Heart left ventricle (tissue), 16 donors: ENCODE measurements at regions not wholly inside any gene's neighbourhood (a gene's known extent, or its start where the extent isn't known, plus 50 kb on each side); places are given as distances from the start of the nearest gene placed in this dataset.

ENCODE experiments used
- ATAC-seq, 4 donors: fragments of 200-7000 bp; cut with Tn5 transposase; one replicate each; pipeline ENCODE4 v1.9.1; 2020 to 2022; ENCODE audit warnings: moderate library complexity in 4 of 4, mild to moderate bottlenecking in 3 of 4, moderate number of reproducible peaks in 1 of 4
- DNase-seq, 5 donors: peaks; one replicate each; pipeline ENCODE4 v3.0.0-alpha.2; 2020
- H3K27ac ChIP-seq, 12 donors: fragments of 200-600 bp; sonication (generic) in 4 of 12; one replicate each; pipeline versions ENCODE4 v1.5.0 to v1.8.0; 2016 to 2022; ENCODE audit warnings: mild to moderate bottlenecking in 2 of 12
- H3K27me3 ChIP-seq, 9 donors: fragments of 200-600 bp; sonication (generic) in 2 of 9; one replicate each; pipeline versions ENCODE4 v1.5.1 to v1.8.0; 2016 to 2022; ENCODE audit warnings: mild to moderate bottlenecking in 3 of 9
- H3K36me3 ChIP-seq, 9 donors: fragments of 200-600 bp; sonication (generic) in 2 of 9; one replicate each; pipeline versions ENCODE4 v1.5.0 to v1.8.0; 2018 to 2022; ENCODE audit warnings: mild to moderate bottlenecking in 2 of 9
- H3K4me1 ChIP-seq, 12 donors: fragments of 200-600 bp; sonication (generic) in 4 of 12; one replicate each; pipeline versions ENCODE4 v1.5.0 to v1.8.0; 2016 to 2022; ENCODE audit warnings: mild to moderate bottlenecking in 3 of 12
- H3K4me3 ChIP-seq, 12 donors: fragments of 200-600 bp; sonication (generic) in 4 of 12; one replicate each; pipeline versions ENCODE4 v1.5.0 to v1.8.0; 2017 to 2022; ENCODE audit warnings: mild to moderate bottlenecking in 9 of 12, moderate library complexity in 4 of 12
- H3K9me3 ChIP-seq, 12 donors: fragments of 200-600 bp; sonication (generic) in 4 of 12; one replicate each; pipeline versions ENCODE4 v1.5.0 to v1.8.0; 2016 to 2022; ENCODE audit warnings: mild to moderate bottlenecking in 1 of 12
- CTCF ChIP-seq, 12 donors: fragments of 200-600 bp; sonication (generic) in 4 of 12; IDR thresholded peaks; one replicate each; pipeline versions ENCODE4 v1.5.0 to v1.8.0; 2018 to 2022; ENCODE audit warnings: antibody characterized with exemption in 12 of 12, mild to moderate bottlenecking in 5 of 12
- POLR2A ChIP-seq, 2 donors: fragments of 450-650 bp; IDR thresholded peaks; one replicate each; pipeline ENCODE4 v1.6.1; 2017; ENCODE audit warnings: antibody characterized with exemption in 2 of 2, mild to moderate bottlenecking in 2 of 2, moderate library complexity in 2 of 2
- WGBS, 4 donors: extraction: QIAGEN DNeasy Blood & Tissue Kit in 2 of 4; methylation state at CpG; one replicate each; pipeline versions ENCODE4 v1.1.5 to v1.1.7; 2013 to 2018; 5-methylcytosine and 5-hydroxymethylcytosine counted together
- intact Hi-C, 10 donors: fragments of 100-400 bp; cut with DNase I; formaldehyde crosslinking; loops; one replicate each; pipeline versions ENCODE4 v1.11.1 to v1.14.2; 2022
- donor health status: ischemic (EF 13 %, LVEDD 7.1; RV severe dilation, severe dysfunction).
- donor health status: healthy with polysubstance abuse.
- donor health status: DM: no; HTN: yes; CAD: no.
- donor health status: DM: no; HTN: no; CAD: no.
- donor health status: ischemic (EF 25% LVEDD 6.9; RV normal size, moderate dysfunction).
- donor health status: ischemic (EF 25% LVEDD 5.7; RV mildly dilated, moderate dysfunction).
- donor health status: healthy.
- donor health status: DM: yes; HTN: yes; CAD: no.
- donor health status: ischemic (EF 35%, LVEDD 5.7; RV mildly dilated, moderate dysfunction).
- donor health status: nonischemic (EF 11% LVEDD 7.7; RV severe dilation, severe dysfunction).
- donor health status: DM: yes; HTN: yes; CAD: no.
- donor health status: PGD.
- donor health status: ischemic (EF 29% LVEDD 5.4; RV normal size, mild dysfunction).
- donor health status: nonischemic (EF 23%, LVEDD 6.1; RV moderate dilation, normal function).

GRCh38 chr10:131642966-131643365, 257.8 kb upstream of the PPP2R2D start:
- TF ChIP-seq POLR2A (IDR thresholded peaks at IDR 0.05) (no peak), CTCF (IDR thresholded peaks at IDR 0.05) (no peak)
- Histone ChIP-seq H3K4me3 (no peak overlapping the region), H3K9me3 (peaks cover 0 to 25% (median 12%) of the 10 kb centered on the region in 12 donors), H3K4me1 (no peaks in the 10 kb centered on the region), H3K36me3 (no peaks in the 10 kb centered on the region), H3K27me3 (peaks cover 0 to 19% (median 0%) of the 10 kb centered on the region in 9 donors), H3K27ac (no peak overlapping the region)
- intact Hi-C loops: no loop called here
- DNase-seq (no peak), ATAC-seq (no peak)
- WGBS, 4 donors: 58 to 83% (median 72%) methylated on average over 4 of the region's 4 CpGs

- 55 to 63% (median 58%) methylated on average over 14 of the region's 14 CpGs for WGBS, 4 donors
- peak overlapping the region in 3 of 12 donors; percentile 8 to 12 (median 9) for H3K4me3 ChIP-seq
- H3K36me3 ChIP-seq: no peaks in the 10 kb centered on the region
- intact Hi-C loops: no loop called here
- no peak overlapping the region for H3K27ac ChIP-seq
- peaks cover 0 to 27% (median 0%) of the 10 kb centered on the region in 9 donors for H3K27me3 ChIP-seq
- H3K9me3 ChIP-seq: peaks cover 0 to 20% (median 9%) of the 10 kb centered on the region in 12 donors
- DNase-seq (no peak), ATAC-seq (no peak)
- TF ChIP-seq POLR2A (IDR thresholded peaks at IDR 0.05) (no peak), CTCF (IDR thresholded peaks at IDR 0.05) (no peak)
- H3K4me1 ChIP-seq: no peaks in the 10 kb centered on the region
These were observed 256.5 kb upstream of the PPP2R2D start for GRCh38 chr10:131644289-131644688.

- Histone ChIP-seq H3K4me3 (no peak overlapping the region), H3K4me1 (no peaks in the 10 kb centered on the region), H3K36me3 (no peaks in the 10 kb centered on the region), H3K9me3 (peaks cover 0 to 12% (median 2%) of the 10 kb centered on the region in 12 donors), H3K27ac (no peak overlapping the region), H3K27me3 (peaks cover 0 to 34% (median 3%) of the 10 kb centered on the region in 9 donors)
- intact Hi-C loops: no loop called here
- DNase-seq: no peak
- ATAC-seq: no peak
- WGBS, 4 donors: 68 to 78% (median 73%) methylated on average over 12 of the region's 12 CpGs
- TF ChIP-seq POLR2A (IDR thresholded peaks at IDR 0.05): no peak
- no peak for TF ChIP-seq CTCF (IDR thresholded peaks at IDR 0.05)
These were observed 255.7 kb upstream of the PPP2R2D start for GRCh38 chr10:131644864-131645658.

GRCh38 chr10:131645756-131646155, 255.1 kb upstream of the PPP2R2D start:
- H3K4me3 ChIP-seq: no peak overlapping the region
- H3K27ac ChIP-seq: no peak overlapping the region
- TF ChIP-seq CTCF (IDR thresholded peaks at IDR 0.05) (no peak), POLR2A (IDR thresholded peaks at IDR 0.05) (no peak)
- intact Hi-C loops: no loop called here
- no peak for DNase-seq
- peaks cover 0 to 7% (median 0%) of the 10 kb centered on the region in 12 donors for H3K9me3 ChIP-seq
- H3K4me1 ChIP-seq: no peaks in the 10 kb centered on the region
- ATAC-seq: no peak
- H3K36me3 ChIP-seq: no peaks in the 10 kb centered on the region
- H3K27me3 ChIP-seq: peaks cover 0 to 41% (median 3%) of the 10 kb centered on the region in 9 donors
- WGBS, 4 donors: 73 to 83% (median 77%) methylated on average over 10 of the region's 10 CpGs
